ENCODE measurements at regions not wholly inside any gene's neighbourhood (a gene's known extent, or its start where the extent isn't known, plus 50 kb on each side); places are given as distances from the start of the nearest gene placed in this dataset.

GRCh38 chr4:17293901-17294300, 218.0 kb downstream of the QDPR start:
- no peak for DNase-seq (ENCODE audit: low spot score)

DNA sequence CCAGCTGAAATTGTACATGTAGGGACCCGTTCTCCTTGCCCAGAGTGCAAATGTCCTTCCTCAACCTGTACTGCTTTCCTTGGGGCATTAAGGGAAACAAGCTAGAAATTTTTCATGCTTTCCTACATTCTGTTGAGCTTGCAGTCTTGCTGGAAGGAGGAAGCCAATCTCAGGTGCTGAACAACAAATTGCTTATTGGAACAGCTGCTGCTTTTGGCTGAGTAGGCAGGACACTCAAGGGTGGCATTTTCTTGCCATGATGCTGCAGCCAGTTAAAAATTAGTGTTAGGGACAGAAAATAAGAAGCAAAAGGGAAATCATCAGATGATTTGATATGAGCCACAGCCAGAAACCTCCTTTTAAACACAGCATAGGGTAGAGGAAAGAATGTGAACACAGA, 223.7 kb downstream of the QDPR start:
- DNase-seq (ENCODE audit: low spot score), result no peak

- DNase-seq (ENCODE audit: low spot score), result no peak
Measured at GRCh38 chr4:17286752-17287460, 225.0 kb downstream of the QDPR start.

- DNase-seq (ENCODE audit: low spot score), result no peak
Measured at GRCh38 chr4:17285747-17286146, 226.1 kb downstream of the QDPR start.

DNA sequence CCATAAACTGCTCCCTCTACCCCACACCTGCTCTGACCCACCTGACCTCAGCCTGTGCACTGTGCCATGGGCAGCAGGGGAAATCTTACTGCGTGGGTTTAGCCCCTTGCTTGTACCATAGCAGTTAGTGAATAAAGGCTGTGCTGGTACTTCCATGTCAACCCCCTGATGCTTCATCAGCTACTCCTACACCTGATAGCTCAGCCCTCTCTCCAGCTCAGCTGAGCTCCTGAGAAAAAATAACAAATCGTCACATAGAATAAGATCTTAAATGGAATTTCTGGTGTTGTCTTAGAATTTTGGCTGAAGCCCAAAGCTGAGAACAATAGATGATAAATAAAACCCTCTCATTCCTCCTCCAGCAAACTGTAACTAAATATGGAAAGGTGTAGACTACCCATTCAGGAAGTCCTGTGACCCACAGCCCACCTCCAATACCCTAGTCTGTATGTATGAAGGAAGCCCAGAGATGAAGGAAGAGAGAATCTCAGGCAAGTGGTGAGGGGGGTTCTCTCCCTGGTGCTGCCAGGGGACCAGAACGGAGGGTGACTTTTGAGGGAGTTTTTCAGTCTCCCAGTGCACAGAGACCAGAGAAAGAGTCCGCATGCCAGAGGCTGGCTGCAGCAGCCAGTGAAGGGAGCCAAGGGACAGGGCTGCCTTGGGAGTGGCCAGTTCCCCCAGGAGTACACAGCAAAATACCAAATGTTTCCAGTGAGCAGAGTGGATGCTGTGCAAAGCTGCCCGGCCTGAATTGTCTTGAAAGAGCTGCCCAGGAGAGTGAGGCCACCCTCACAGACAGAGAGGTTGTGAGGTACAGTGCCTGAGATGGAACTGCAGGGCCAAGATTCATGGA, 227.3 kb downstream of the QDPR start:
- no peak for DNase-seq (ENCODE audit: low spot score)

GRCh38 chr4:17283832-17284231, 228.1 kb downstream of the QDPR start:
- no peak for DNase-seq (ENCODE audit: low spot score)

GRCh38 chr4:17283251-17283650, 228.6 kb downstream of the QDPR start:
- no peak for DNase-seq (ENCODE audit: low spot score)

DNA sequence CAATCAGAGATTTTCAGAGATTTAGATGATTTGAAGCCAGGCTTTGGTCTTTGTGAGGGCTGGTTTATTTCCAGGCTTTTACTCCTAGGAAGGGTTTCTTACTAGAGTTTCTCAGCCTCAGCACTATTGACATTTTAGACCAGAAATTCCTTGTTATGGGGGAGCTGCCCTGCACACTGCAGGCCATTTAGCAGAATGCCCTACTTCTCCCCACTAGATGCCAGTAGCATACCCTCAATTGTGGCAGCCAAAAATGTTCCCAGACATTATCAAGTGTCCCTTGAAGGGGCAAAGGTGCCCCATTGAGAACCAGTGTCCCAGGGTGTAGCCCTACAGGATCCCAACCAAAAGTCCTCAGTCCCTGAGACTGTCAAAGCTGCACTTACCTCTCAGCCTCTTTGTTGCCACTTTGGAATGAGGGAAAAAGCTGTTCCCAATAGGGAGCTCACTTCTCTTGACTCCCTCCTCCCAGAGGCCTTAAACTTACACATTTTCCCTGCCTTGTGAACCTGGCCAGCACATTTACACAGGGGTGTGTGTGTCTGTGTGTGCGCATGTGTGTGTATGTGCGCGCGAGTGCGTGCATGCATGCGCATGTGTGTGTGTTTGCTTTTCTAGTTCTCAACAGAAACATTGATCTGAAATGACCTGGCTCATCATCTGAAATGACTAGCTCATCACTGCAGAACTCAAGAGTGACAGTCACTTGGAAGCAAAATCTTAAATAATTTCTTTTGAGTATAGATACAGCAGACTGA, 231.4 kb downstream of the QDPR start:
- DNase-seq (ENCODE audit: low spot score), result no peak

DNA sequence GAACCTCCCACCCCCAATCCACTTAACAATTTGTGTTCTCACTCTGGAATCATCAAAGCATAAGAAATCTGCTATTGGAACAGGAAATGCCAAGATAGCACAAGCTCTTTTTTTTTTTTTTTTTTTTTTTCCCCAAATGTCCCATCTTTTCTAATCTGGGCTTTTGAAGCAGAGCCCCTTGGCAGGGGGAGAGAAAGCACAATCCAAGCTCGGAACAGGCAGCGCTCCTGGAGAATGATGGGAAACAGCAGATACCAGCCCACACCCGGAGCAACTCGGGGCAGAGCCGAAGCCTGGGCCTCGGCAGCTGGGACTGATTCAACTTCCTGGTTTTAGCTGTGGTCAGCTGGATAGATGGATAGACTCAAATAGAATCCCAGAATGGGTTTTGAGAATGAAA, 235.1 kb downstream of the QDPR start:
- no peak for DNase-seq (ENCODE audit: low spot score)

DNA sequence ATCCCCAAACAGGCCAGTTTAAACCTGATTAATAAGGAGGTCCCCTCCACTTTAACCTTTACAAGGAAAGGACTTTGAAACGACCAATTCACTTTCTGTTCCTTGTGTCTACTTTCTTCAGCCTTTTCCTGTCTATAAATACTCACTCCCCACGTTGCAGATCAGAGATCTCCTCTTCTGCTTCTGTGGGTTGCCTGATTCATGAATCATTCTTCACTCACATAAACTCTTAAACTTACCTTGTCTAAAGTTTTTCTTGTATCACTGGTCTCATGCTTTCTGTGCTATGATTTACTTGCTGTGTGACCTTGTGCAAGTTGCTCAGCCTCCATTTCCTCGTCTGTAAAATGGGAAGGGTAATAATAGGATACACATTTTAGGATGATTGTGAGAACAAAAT, 236.1 kb downstream of the QDPR start:
- DNase-seq (ENCODE audit: low spot score), result no peak

GRCh38 chr4:17273047-17273446, 238.8 kb downstream of the QDPR start:
- DNase-seq (ENCODE audit: low spot score), result no peak

DNA sequence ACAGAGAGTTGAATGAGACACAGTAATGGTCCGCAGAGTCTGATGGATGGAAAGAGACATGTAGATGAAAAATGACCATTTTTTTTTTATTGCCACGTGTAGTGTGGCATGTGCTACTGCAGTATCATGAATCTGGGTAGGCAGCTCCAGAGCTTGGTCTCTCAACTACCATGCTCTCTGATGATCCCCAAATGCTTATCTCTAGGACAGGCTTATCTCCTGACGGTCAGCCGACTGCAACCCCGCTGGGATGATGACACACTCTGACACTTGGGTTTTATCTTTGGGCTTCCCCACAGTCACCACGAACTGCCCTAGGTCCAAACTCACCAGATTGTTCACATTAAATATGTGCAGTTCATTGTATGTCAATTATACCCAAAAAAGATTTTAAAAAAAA, 239.7 kb downstream of the QDPR start:
- DNase-seq (ENCODE audit: low spot score), result no peak

- no peak for DNase-seq (ENCODE audit: low spot score)
Measured at GRCh38 chr4:17265653-17266052, 246.2 kb downstream of the QDPR start.

- no peak for DNase-seq (ENCODE audit: low spot score)
Measured at GRCh38 chr4:17265139-17265538, 246.8 kb downstream of the QDPR start.

- peak; percentile 2 for DNase-seq (ENCODE audit: low spot score)
Measured at GRCh38 chr4:17260166-17260907, 251.6 kb downstream of the QDPR start.

DNA sequence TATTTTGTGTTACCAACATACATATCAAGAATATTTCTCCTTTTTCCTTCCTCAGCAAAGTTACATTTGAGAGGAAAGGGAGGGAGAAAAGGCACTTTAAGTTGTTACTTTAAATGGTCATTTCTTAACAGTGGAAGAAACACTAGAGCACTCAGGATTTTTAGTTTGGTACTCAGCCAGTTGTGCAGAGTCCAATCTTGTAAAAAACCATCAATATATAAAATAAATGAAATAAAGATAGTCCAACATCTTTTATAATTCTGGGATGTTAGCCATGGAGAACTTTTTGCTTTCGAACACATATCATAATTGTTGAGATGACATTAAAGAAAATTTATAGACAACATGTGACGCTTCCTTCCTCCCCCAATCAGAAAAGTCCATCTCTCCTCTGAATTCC, 253.8 kb downstream of the QDPR start:
- DNase-seq (ENCODE audit: low spot score), result no peak

DNA sequence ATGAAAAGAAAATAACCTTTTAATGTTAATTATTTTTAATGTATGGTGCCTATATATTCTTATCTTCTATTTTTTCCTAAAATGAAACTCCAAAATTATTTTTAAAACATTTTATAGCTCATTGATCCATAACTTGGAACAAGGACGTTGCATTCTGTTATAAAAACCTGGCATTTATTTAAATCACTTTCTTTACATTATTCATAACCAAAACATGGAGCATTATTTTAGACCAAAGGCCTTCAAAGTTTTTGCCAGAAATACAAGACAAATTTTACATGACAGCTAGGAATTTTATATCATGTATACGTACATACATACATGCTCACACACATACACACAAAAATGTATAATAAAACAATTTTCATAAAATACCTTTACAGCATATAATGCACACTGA, 259.8 kb downstream of the QDPR start:
- DNase-seq (ENCODE audit: low spot score), result no peak

DNA sequence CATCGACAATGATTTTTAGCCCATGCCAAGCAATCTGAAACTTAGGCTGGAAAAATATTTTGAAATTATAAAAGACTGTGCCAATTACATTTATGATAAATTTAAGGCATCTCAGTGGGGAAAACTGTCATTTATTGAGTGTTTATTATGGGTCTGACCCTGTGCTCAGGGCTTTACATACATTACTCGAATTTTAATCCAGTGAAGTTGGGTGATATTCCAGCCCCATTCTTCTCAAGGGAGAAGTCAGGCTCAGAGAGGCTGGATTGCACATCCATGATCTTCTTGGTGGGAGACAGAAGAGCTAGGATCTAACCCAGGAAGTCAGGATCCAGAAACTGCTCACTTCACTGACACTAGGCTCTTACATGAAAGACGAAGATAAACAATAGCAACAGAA, 260.8 kb downstream of the QDPR start:
- DNase-seq (ENCODE audit: low spot score), result no peak

DNA sequence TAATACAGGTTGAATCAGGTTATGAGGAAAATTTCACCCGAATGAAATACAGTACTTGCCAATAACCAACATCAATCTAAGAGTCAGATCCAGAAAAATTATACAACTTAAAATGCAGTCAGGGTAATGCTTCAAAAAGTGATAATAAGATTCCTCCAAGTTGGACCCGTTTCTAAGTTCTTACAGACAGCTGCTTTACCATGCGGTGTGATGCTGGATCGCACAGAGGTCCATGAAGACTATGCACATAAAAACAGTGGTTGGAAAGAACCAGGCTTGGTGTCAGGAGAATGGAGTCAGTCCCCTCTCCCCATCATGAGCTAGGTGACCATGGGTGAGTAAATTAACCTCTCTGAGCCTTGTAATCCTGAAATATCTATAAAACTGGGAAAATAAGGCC, 261.3 kb downstream of the QDPR start:
- no peak for DNase-seq (ENCODE audit: low spot score)

GRCh38 chr4:17246656-17247055, 265.2 kb downstream of the QDPR start:
- no peak for DNase-seq (ENCODE audit: low spot score)

- DNase-seq (ENCODE audit: low spot score), result no peak
Measured at GRCh38 chr4:17241835-17242234, 270.1 kb downstream of the QDPR start.

- no peak for DNase-seq (ENCODE audit: low spot score)
Measured at GRCh38 chr4:17238633-17239032, 273.3 kb downstream of the QDPR start.
